Loucy (cell line): ENCODE measurements at regions not wholly inside any gene's neighbourhood (a gene's known extent, or its start where the extent isn't known, plus 50 kb on each side); places are given as distances from the start of the nearest gene placed in this dataset.
"Not testable (repeated sequence)": the region's sequence is repeated elsewhere in the genome, so short reads cannot be mapped to it uniquely, and the experiment has no call there.

Experiments
- H2AFZ ChIP-seq: fragments of 200-600 bp; sonication (generic); 2 replicates; pipeline ENCODE4 v1.6.0; 2016; ENCODE audit warnings: antibody characterized with exemption, mild to moderate bottlenecking, low read length, moderate library complexity
- H3F3A ChIP-seq: fragments of 200-600 bp; 2 replicates; pipeline ENCODE4 v1.6.0; 2016; ENCODE audit warnings: antibody characterized with exemption, low read depth, mild to moderate bottlenecking
- H3K27me3 ChIP-seq: fragments of 200-600 bp; sonication (generic); 2 replicates; pipeline ENCODE4 v1.6.1; 2014; ENCODE audit warnings: low read length, mild to moderate bottlenecking; ENCODE audit not compliant: insufficient read depth, poor library complexity, severe bottlenecking
- H3K36me3 ChIP-seq: fragments of 200-600 bp; sonication (generic); 2 replicates; pipeline ENCODE4 v1.6.1; 2016; ENCODE audit warnings: low read length; ENCODE audit not compliant: insufficient read depth
- H3K4me1 ChIP-seq: fragments of 200-600 bp; sonication (generic); 2 replicates; pipeline ENCODE4 v1.5.1; 2014; ENCODE audit warnings: low read length, mild to moderate bottlenecking; ENCODE audit not compliant: insufficient read depth, poor library complexity, severe bottlenecking
- H3K4me2 ChIP-seq: fragments of 200-600 bp; sonication (generic); 2 replicates; pipeline ENCODE4 v1.6.0; 2014; ENCODE audit warnings: antibody characterized with exemption, low read length, low read depth, mild to moderate bottlenecking; ENCODE audit not compliant: poor library complexity, severe bottlenecking
- H3K4me3 ChIP-seq: fragments of 200-600 bp; sonication (generic); 2 replicates; pipeline ENCODE4 v1.5.1; 2014; ENCODE audit warnings: low read length, mild to moderate bottlenecking, mixed read lengths; ENCODE audit not compliant: poor library complexity, severe bottlenecking
- H3K79me2 ChIP-seq: fragments of 200-600 bp; sonication (generic); 2 replicates; pipeline ENCODE4 v1.6.1; 2014; ENCODE audit warnings: low read length; ENCODE audit not compliant: insufficient read depth
- H3K9ac ChIP-seq: fragments of 200-600 bp; sonication (generic); 2 replicates; pipeline ENCODE4 v1.6.0; 2014; ENCODE audit warnings: mild to moderate bottlenecking, low read depth, low read length, moderate library complexity; ENCODE audit not compliant: poor library complexity, severe bottlenecking
- H3K9me2 ChIP-seq: fragments of 200-600 bp; sonication (generic); replicated peaks from 2 replicates; pipeline ENCODE4 v1.6.1; 2016; ENCODE audit warnings: low read depth, low read length, mixed read lengths
- H3K9me3 ChIP-seq: fragments of 200-600 bp; sonication (generic); 2 replicates; pipeline ENCODE4 v1.6.1; 2014; ENCODE audit warnings: mild to moderate bottlenecking, antibody characterized with exemption, low read length, low read depth; ENCODE audit not compliant: insufficient read depth
- H4K20me1 ChIP-seq: fragments of 200-600 bp; sonication (generic); 2 replicates; pipeline ENCODE4 v1.6.0; 2014; ENCODE audit warnings: antibody characterized with exemption, low read length, mild to moderate bottlenecking; ENCODE audit not compliant: insufficient read depth, poor library complexity, severe bottlenecking
- CTCF ChIP-seq: fragments of 200-600 bp; sonication (generic); conservative IDR thresholded peaks from 2 replicates; pipeline ENCODE4 v1.5.1; 2014; ENCODE audit warnings: mild to moderate bottlenecking, antibody characterized with exemption, low read length
- EZH2phosphoT487 ChIP-seq: fragments of 200-600 bp; IDR thresholded peaks from 2 replicates; pipeline ENCODE4 v1.6.1; 2018; ENCODE audit warnings: antibody characterized with exemption, mild to moderate bottlenecking, moderate library complexity, borderline replicate concordance

GRCh38 chr1:185526344-185527307 lies 207.6 kb upstream of the HMCN1 start:
- H3K9ac ChIP-seq = no peak overlapping the region
- H2AFZ ChIP-seq = no peak overlapping the region
- H3K27me3 ChIP-seq = no peaks in the 10 kb centered on the region
- H3K9me2 ChIP-seq = no peaks in the 10 kb centered on the region
- H3K4me3 ChIP-seq = no peak overlapping the region
- no peak for TF ChIP-seq CTCF
- no peak for TF ChIP-seq EZH2phosphoT487
- no peaks in the 10 kb centered on the region for H3K4me1 ChIP-seq
- no peaks in the 10 kb centered on the region for H3K9me3 ChIP-seq
- H3K36me3 ChIP-seq = no peaks in the 10 kb centered on the region
- H3F3A ChIP-seq = no peaks in the 10 kb centered on the region
- no peaks in the 10 kb centered on the region for H4K20me1 ChIP-seq
- no peaks in the 10 kb centered on the region for H3K79me2 ChIP-seq
- no peak overlapping the region for H3K4me2 ChIP-seq

- H3K4me1 ChIP-seq = no peaks in the 10 kb centered on the region
- H3F3A ChIP-seq = no peaks in the 10 kb centered on the region
- no peaks in the 10 kb centered on the region for H3K9me2 ChIP-seq
- H3K4me3 ChIP-seq = no peak overlapping the region
- no peak for TF ChIP-seq EZH2phosphoT487
- no peak for TF ChIP-seq CTCF
- no peaks in the 10 kb centered on the region for H3K36me3 ChIP-seq
- H3K4me2 ChIP-seq = no peak overlapping the region
- no peaks in the 10 kb centered on the region for H3K79me2 ChIP-seq
- no peak overlapping the region for H3K9ac ChIP-seq
- no peaks in the 10 kb centered on the region for H3K27me3 ChIP-seq
- H2AFZ ChIP-seq = no peak overlapping the region
- no peaks in the 10 kb centered on the region for H4K20me1 ChIP-seq
- peaks cover 14% of the 10 kb centered on the region; the same call in 1 of the 2 replicates for H3K9me3 ChIP-seq
Measured at GRCh38 chr1:185520188-185520920, 203.3 kb upstream of the IVNS1ABP start.

GRCh38 chr1:185517808-185518419 lies 200.9 kb upstream of the IVNS1ABP start:
- no peak for TF ChIP-seq CTCF
- no peak for TF ChIP-seq EZH2phosphoT487
- no peaks in the 10 kb centered on the region for H3K36me3 ChIP-seq
- H3K4me2 ChIP-seq = no peak overlapping the region
- no peak overlapping the region for H2AFZ ChIP-seq
- H4K20me1 ChIP-seq = no peaks in the 10 kb centered on the region
- H3K27me3 ChIP-seq = no peaks in the 10 kb centered on the region
- H3K9me3 ChIP-seq = peaks cover 14% of the 10 kb centered on the region; the same call in 1 of the 2 replicates
- H3K9me2 ChIP-seq = no peaks in the 10 kb centered on the region
- H3K79me2 ChIP-seq = no peaks in the 10 kb centered on the region
- H3F3A ChIP-seq = no peaks in the 10 kb centered on the region
- H3K9ac ChIP-seq = no peak overlapping the region
- H3K4me3 ChIP-seq = no peak overlapping the region
- H3K4me1 ChIP-seq = no peaks in the 10 kb centered on the region

- not testable (repeated sequence) for H3K4me3 ChIP-seq, H4K20me1 ChIP-seq, H3F3A ChIP-seq, H3K79me2 ChIP-seq, H3K4me2 ChIP-seq, H3K27me3 ChIP-seq, H3K9me2 ChIP-seq, H3K4me1 ChIP-seq, H2AFZ ChIP-seq, H3K9ac ChIP-seq, H3K36me3 ChIP-seq
- peaks cover 14% of the 10 kb centered on the region; the same call in 1 of the 2 replicates for H3K9me3 ChIP-seq
Measured at GRCh38 chr1:185517301-185517700, 200.3 kb upstream of the IVNS1ABP start.
